Skin epidermis (tissue), 12 donors: ENCODE measurements at regions not wholly inside any gene's neighbourhood (a gene's known extent, or its start where the extent isn't known, plus 50 kb on each side); places are given as distances from the start of the nearest gene placed in this dataset.
"Not testable (repeated sequence)": the region's sequence is repeated elsewhere in the genome, so short reads cannot be mapped to it uniquely, and the experiment has no call there.

Source experiments
- H3K27ac ChIP-seq, 21 experiments: fragments of 200-600 bp; sonication (generic) in 11 of 21; one replicate each; pipeline ENCODE4 v1.5.0; 2020; ENCODE audit warnings: mild to moderate bottlenecking in 3 of 21, inconsistent platforms in 2 of 21, moderate library complexity in 2 of 21
- H3K4me3 ChIP-seq, 7 experiments: fragments of 200-600 bp; sonication (generic) in 2 of 7; one replicate each; pipeline ENCODE4 v1.5.0; 2020; ENCODE audit warnings: inconsistent platforms in 2 of 7, mild to moderate bottlenecking in 2 of 7, moderate library complexity in 1 of 7

DNA sequence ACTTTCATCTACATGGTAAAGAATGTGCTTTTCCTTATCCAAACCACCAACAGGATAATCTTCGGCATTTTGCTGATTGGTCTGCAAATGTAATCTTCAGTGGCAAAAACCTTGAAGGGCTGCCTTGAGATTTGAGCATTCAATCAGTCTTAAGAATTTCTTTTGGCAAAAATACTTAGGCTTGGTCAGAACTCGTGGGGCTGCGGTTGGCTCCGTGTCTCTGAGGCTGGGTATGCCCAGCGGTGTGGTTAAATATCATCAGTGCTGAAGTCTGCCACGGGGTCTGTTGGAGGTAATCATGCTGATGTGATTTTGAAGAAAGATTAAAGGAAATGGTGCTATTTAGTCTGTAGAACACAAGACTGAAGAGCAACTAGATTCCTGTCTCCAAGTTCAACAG is 262.6 kb downstream of the EN1 start:
- no peak overlapping the region for H3K4me3 ChIP-seq
- H3K27ac ChIP-seq: no peak overlapping the region

DNA sequence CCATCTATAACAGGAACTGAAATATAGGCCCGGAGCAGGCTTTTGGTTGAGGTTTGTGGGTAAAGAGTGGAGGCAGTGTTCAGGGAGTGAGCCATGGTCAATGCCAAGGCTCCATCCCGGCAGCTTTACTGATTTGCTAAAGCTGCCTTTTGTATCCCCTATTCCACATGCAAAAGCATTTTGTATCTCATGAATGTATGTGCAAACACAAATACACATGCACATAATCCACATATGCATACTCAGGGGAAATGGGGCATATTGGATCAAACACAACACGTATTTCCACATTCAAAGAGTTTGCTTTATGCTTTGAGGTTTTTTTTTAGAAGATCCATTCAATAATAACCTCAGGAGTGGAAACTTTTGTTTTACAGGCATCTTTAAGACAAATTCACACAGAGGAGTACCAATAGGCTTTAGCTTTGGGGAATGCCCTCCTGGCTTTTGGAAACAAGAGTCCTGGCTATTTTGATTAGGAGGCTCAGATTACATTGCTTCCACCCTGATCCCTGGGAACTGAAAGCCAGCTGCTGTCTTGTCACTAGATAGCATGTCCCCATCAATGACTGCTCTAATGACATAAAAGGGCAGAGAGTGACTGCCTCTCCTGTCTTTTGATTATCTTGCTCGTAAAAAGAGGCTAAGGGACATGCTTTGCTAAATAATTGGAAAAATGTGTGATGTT is 263.2 kb downstream of the EN1 start:
- Histone ChIP-seq H3K4me3 (no peak overlapping the region), H3K27ac (no peak overlapping the region)

DNA sequence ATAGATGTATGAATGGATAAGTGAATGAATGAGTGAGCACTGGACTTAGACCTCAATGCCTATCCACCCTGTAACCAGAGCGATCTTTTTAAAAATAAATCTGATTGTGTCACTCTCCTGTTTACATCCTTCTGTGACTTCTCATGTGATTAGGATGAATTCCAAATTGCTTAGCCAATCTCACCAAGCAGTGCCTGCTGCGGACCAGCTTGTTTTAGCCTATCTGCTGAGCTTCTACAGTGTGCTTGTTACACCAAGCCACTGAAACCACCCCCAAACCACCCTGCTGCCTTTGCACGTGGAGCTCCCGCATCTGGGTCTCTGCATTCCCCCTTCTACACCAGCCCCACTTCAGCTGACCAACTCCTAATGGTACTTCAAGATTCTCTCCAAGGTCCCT is 265.4 kb downstream of the EN1 start:
- Histone ChIP-seq H3K4me3 (no peak overlapping the region), H3K27ac (no peak overlapping the region)

- Histone ChIP-seq H3K4me3 (no peak overlapping the region), H3K27ac (no peak overlapping the region)
These were observed 266.8 kb downstream of the EN1 start for GRCh38 chr2:118580651-118581050.

DNA sequence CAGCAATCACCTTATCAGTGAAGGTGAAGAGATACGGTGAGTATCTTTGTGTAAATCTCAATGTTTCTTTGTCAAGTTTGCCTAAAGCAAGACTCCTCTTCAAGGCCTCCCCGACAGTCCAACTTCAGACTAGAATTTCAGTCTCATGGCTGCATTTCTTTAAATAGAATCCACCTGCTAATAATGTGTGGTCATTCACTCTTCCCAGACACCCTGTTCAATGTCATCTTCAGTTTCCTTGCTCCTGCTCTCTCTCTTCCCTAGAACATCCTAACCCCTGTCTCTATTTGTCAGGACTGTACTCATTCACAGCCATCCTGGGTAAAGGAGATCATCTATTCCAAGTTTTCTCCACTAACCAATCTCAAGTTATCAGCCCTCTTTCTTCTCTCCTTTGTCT is 267.3 kb downstream of the EN1 start:
- no peak overlapping the region for H3K4me3 ChIP-seq
- no peak overlapping the region for H3K27ac ChIP-seq

- H3K27ac ChIP-seq: no peak overlapping the region
These were observed 270.2 kb downstream of the EN1 start for GRCh38 chr2:118577202-118577601.

GRCh38 chr2:118576109-118576855 is 271.2 kb downstream of the EN1 start:
- no peak overlapping the region for H3K4me3 ChIP-seq
- H3K27ac ChIP-seq: no peak overlapping the region

More at GRCh38 chr2:118577202-118577601, 270.2 kb downstream of the EN1 start:
- H3K4me3 ChIP-seq: no peak overlapping the region

DNA sequence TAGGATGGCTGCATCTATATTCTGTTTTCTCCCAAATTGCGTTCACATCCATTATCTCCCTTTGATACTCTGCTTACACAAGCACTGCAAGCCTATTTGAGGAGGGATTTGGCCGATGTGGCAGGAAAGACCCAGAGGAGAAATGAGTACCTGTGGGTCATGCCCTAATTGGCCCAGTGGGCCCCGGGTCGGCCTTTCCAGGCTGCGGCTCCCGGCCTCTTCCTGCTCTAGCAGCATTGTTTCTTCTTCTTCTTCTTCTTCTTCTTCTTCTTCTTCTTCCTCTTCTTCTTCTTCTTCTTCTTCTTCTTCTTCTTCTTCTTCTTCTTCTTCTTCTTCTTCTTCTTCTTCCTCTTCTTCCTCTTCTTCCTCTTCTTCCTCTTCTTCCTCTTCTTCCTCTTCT is 275.1 kb downstream of the EN1 start:
- not testable (repeated sequence) for H3K27ac ChIP-seq, H3K4me3 ChIP-seq

DNA sequence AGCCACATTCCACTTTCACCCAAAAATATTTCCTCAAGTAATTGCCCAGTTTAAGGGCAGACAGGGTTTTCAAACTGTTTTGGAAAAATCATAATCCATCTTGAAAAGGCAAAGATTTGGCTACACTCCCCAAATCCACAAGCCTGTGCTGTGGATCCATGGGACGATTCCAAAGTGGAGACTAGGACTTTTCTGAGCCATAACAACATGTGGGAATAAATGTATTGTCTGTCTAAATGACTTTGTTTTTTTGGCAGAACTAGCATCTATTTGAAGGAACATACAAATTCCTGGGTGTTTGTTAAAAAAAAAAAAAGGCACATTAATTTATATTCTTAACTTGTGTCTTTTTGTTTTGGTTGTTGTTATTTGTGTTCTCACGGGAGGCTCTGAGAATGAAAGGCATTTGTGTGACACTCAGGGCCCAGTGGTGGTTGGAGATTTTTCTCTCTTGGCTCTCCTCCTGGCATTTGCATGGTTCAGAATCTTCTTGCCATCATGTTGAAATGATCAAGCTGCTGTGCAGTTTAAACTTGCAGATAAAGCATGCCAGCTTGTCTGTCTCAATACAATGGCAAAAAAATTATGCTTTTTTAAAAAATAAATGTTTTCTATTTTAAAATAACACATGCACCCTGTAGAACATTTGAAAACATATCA is 277.4 kb downstream of the EN1 start:
- H3K27ac ChIP-seq: no peak overlapping the region
- no peak overlapping the region for H3K4me3 ChIP-seq

GRCh38 chr2:118568700-118569099 is 278.7 kb downstream of the EN1 start:
- Histone ChIP-seq H3K4me3 (no peak overlapping the region), H3K27ac (no peak overlapping the region)

DNA sequence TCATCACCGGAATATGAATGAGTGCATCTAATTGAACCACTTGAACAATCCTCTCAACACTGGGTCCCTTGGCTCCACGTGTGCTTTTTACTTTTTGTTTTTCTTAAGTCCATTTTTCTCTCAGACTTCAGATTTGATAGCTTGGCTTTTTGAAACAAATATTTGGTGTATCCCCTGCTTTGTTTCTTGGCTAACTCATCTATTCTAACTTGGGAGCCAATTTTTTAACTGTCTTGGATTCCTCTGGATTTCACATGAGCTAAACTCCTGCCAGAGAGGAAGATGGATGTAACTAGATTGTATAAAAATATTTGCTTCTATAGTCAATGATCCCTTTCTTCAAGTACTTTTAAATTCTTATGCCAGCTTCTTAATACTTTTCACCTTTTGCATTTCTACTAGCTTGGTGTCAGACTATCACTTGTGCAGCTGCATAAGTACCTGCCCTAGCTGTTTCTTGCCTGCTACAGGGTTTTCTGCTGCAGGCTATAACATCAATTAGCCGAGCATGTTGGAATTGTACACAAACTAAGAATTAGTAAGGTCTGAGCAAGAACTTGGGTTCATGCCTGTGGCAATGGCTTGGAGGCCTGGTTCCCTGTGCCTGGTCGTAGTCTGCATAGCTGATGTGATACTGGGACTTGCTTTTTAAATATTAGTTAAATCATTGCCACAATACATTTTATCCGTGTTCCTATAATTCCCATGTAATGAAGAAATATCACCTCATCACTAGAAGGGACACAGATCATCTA is 281.5 kb downstream of the EN1 start:
- no peak overlapping the region for H3K27ac ChIP-seq
- H3K4me3 ChIP-seq: no peak overlapping the region

DNA sequence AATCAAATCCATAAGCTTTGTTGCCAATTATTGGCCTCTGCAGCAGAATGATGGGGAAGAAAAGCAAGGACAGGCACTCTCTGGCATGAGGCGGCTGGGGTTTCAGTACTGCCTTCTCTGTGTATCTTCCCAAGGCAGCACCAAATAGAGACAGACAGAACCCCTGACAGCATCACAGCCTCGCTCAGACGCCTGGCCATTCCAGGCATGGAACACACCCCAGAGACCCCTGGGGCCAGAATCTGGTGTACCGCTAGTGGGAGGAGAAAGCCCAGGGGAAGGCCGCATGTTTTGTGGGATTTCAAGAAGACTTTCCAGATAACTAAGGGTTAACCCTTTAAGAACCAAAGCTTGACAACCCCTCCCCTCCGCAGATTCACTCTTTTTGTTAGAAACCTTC is 282.1 kb downstream of the EN1 start:
- Histone ChIP-seq H3K4me3 (no peak overlapping the region), H3K27ac (no peak overlapping the region)

DNA sequence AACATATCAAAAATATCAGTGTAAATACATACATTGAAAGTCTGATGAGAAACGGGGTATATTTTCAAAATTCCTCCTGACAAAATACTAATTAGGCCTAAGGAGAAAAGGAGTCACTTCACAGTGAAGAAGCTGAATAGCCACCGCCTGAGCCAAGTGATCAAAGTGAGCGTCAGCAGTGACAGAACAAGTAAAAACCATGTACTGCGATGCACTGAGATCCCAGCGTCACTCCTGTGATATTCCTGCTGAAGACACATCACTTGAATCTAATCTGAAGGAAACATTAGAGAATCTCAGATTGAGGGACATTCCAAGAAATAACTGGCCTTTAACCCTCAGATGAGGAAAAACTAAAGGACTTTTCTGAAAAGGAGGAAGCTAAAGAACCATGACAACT is 285.3 kb downstream of the EN1 start:
- Histone ChIP-seq H3K4me3 (no peak overlapping the region), H3K27ac (no peak overlapping the region)

GRCh38 chr2:118558846-118559245 is 288.6 kb downstream of the EN1 start:
- Histone ChIP-seq H3K27ac (no peak overlapping the region), H3K4me3 (no peak overlapping the region)

GRCh38 chr2:118557791-118558190 is 289.7 kb downstream of the EN1 start:
- no peak overlapping the region for H3K4me3 ChIP-seq

GRCh38 chr2:118557016-118557415 is 290.4 kb downstream of the EN1 start:
- no peak overlapping the region for H3K27ac ChIP-seq
- H3K4me3 ChIP-seq: no peak overlapping the region

More at GRCh38 chr2:118557791-118558190, 289.7 kb downstream of the EN1 start:
- no peak overlapping the region for H3K27ac ChIP-seq

- no peak overlapping the region for H3K27ac ChIP-seq
- H3K4me3 ChIP-seq: no peak overlapping the region
These were observed 292.8 kb downstream of the EN1 start for GRCh38 chr2:118554616-118555015.

GRCh38 chr2:118549503-118549902 is 297.9 kb downstream of the EN1 start:
- Histone ChIP-seq H3K4me3 (no peak overlapping the region), H3K27ac (no peak overlapping the region)

DNA sequence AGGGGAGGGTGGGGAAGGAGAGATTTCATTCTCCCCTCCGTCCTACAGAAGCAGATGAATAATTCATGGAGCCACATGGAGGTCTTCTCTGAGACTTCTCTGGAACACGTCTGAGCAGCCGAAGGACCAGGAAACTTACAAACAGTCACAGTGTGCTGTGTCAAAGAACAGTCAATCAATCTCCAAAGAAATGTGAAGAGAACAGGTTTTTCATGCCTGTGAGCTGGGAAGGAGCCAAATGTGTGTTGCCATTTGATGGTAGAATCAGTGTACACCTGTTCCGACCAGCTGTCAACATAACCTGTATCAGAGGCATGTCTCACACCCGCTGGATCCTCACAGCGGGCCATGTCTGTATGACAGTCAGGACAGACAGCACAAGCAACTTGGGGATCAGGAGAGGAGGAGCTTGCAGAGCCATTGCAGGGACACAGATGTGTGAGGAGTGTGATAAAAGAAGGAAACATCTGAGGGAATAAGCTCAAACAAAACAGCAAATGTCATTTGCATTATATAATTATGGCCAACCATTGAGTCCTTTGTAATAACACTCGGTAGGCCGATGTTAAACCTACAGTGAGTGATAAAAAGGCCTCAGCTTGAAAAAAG is 298.5 kb downstream of the EN1 start:
- H3K27ac ChIP-seq: no peak overlapping the region
- H3K4me3 ChIP-seq: no peak overlapping the region

DNA sequence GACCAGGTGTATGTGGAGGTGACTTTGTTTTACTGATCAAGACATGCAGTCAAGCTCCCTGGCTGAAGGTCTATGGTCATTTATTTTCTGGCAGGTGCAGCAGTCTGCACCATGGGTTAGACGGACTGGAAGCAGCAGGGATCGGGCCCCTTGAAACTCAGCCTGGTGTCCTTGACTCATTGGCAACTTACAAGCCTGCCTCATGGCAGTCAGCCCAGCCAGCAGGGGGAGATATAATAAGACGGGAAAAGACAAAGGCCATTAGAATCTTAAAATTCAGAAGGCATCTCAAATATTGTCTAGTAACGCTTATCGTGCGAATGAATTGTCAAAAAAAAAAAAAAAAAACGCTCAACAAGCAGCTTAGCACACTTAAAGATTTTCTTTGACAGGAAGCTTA is 308.2 kb downstream of the EN1 start:
- Histone ChIP-seq H3K27ac (no peak overlapping the region), H3K4me3 (no peak overlapping the region)
